ENCODE measurements at regions not wholly inside any gene's neighbourhood (a gene's known extent, or its start where the extent isn't known, plus 50 kb on each side); places are given as distances from the start of the nearest gene placed in this dataset.

- peaks cover 12% of the 10 kb centered on the region for H3K4me1 ChIP-seq
- no peaks in the 10 kb centered on the region for H3K9me3 ChIP-seq (replicated peaks)
- intact Hi-C loops (cut with micrococcal nuclease): no loop called here
- no peak overlapping the region for H3K4me3 ChIP-seq
- no peak for DNase-seq
- H3K36me3 ChIP-seq: no peaks in the 10 kb centered on the region
- no peak overlapping the region for H3K27ac ChIP-seq (replicated peaks)
- H3K27me3 ChIP-seq (ENCODE audit: low read depth): no peaks in the 10 kb centered on the region
- TF ChIP-seq CTCF (IDR thresholded peaks at IDR 0.05; ENCODE audit: borderline replicate concordance): no peak
Measured at GRCh38 chr12:25388183-25388582, 137.5 kb upstream of the KRAS start.

GRCh38 chr12:25387732-25388050 is 137.0 kb upstream of the KRAS start:
- no peaks in the 10 kb centered on the region for H3K27me3 ChIP-seq (ENCODE audit: low read depth)
- peak overlapping the region; percentile 17 for H3K27ac ChIP-seq (replicated peaks)
- peaks cover 12% of the 10 kb centered on the region for H3K4me1 ChIP-seq
- no peak for DNase-seq
- H3K36me3 ChIP-seq: no peaks in the 10 kb centered on the region
- no peak overlapping the region for H3K4me3 ChIP-seq
- H3K9me3 ChIP-seq (replicated peaks): no peaks in the 10 kb centered on the region
- intact Hi-C loops (cut with micrococcal nuclease): no loop called here
- TF ChIP-seq CTCF (IDR thresholded peaks at IDR 0.05; ENCODE audit: borderline replicate concordance): no peak

- peak overlapping the region; percentile 82 for H3K4me3 ChIP-seq
- DNase-seq: peak; percentile 80
Measured at GRCh38 chr12:25386831-25387731, 136.4 kb upstream of the KRAS start.

GRCh38 chr12:25384893-25385248 is 134.1 kb upstream of the KRAS start:
- no peak for TF ChIP-seq CTCF (IDR thresholded peaks at IDR 0.05; ENCODE audit: borderline replicate concordance)
- Histone ChIP-seq H3K27ac (replicated peaks) (peak overlapping the region; percentile 100), H3K9me3 (replicated peaks) (no peaks in the 10 kb centered on the region), H3K4me1 (peaks cover 12% of the 10 kb centered on the region), H3K4me3 (peak overlapping the region; percentile 82), H3K27me3 (ENCODE audit: low read depth) (no peaks in the 10 kb centered on the region), H3K36me3 (no peaks in the 10 kb centered on the region)
- intact Hi-C loops (cut with micrococcal nuclease): no loop called here
- DNase-seq: no peak

More at GRCh38 chr12:25386831-25387731, 136.4 kb upstream of the KRAS start:
- Histone ChIP-seq H3K4me1 (peaks cover 12% of the 10 kb centered on the region), H3K27ac (replicated peaks) (peak overlapping the region; percentile 100), H3K36me3 (no peaks in the 10 kb centered on the region), H3K9me3 (replicated peaks) (no peaks in the 10 kb centered on the region), H3K27me3 (ENCODE audit: low read depth) (no peaks in the 10 kb centered on the region)
- intact Hi-C loops (cut with micrococcal nuclease): no loop called here
- TF ChIP-seq CTCF (IDR thresholded peaks at IDR 0.05; ENCODE audit: borderline replicate concordance): peak; percentile 89

GRCh38 chr12:25384038-25384892 is 133.5 kb upstream of the KRAS start:
- peaks cover 12% of the 10 kb centered on the region for H3K4me1 ChIP-seq
- no peaks in the 10 kb centered on the region for H3K36me3 ChIP-seq
- peak overlapping the region; percentile 100 for H3K27ac ChIP-seq (replicated peaks)
- peak overlapping the region; percentile 82 for H3K4me3 ChIP-seq
- TF ChIP-seq CTCF (IDR thresholded peaks at IDR 0.05; ENCODE audit: borderline replicate concordance): no peak
- no peaks in the 10 kb centered on the region for H3K27me3 ChIP-seq (ENCODE audit: low read depth)
- no peaks in the 10 kb centered on the region for H3K9me3 ChIP-seq (replicated peaks)
- intact Hi-C loops (cut with micrococcal nuclease): no loop called here
- no peak for DNase-seq
